Inflammatory macrophage (primary cell): ENCODE measurements at regions not wholly inside any gene's neighbourhood (a gene's known extent, or its start where the extent isn't known, plus 50 kb on each side); places are given as distances from the start of the nearest gene placed in this dataset.

ENCODE experiments used
- DNase-seq, 2 donors: peaks; one replicate each; pipeline ENCODE4 v3.0.0-alpha.2; 2020 to 2022

GRCh38 chr3:36298188-36298587 is 82.1 kb upstream of the STAC start:
- DNase-seq, result no peak

- no peak for DNase-seq
Measured at GRCh38 chr3:36302158-36302509, 78.2 kb upstream of the STAC start.

GRCh38 chr3:36302626-36303025 is 77.7 kb upstream of the STAC start:
- DNase-seq, result no peak

- DNase-seq, result no peak
Measured at GRCh38 chr3:36303286-36303685, 77.0 kb upstream of the STAC start.

- DNase-seq, result no peak
Measured at GRCh38 chr3:36305929-36306520, 74.3 kb upstream of the STAC start.

GRCh38 chr3:36309092-36309491 is 71.2 kb upstream of the STAC start:
- no peak for DNase-seq

- DNase-seq, result no peak
Measured at GRCh38 chr3:36312351-36312750, 68.0 kb upstream of the STAC start.

GRCh38 chr3:36317915-36318314 is 62.4 kb upstream of the STAC start:
- peak in 1 of 2 donors; percentile 4 for DNase-seq

GRCh38 chr3:36318621-36319200 is 61.6 kb upstream of the STAC start:
- no peak for DNase-seq

- DNase-seq, result no peak
Measured at GRCh38 chr3:36319680-36320079, 60.6 kb upstream of the STAC start.
